ENCODE measurements at regions not wholly inside any gene's neighbourhood (a gene's known extent, or its start where the extent isn't known, plus 50 kb on each side); places are given as distances from the start of the nearest gene placed in this dataset.

DNA sequence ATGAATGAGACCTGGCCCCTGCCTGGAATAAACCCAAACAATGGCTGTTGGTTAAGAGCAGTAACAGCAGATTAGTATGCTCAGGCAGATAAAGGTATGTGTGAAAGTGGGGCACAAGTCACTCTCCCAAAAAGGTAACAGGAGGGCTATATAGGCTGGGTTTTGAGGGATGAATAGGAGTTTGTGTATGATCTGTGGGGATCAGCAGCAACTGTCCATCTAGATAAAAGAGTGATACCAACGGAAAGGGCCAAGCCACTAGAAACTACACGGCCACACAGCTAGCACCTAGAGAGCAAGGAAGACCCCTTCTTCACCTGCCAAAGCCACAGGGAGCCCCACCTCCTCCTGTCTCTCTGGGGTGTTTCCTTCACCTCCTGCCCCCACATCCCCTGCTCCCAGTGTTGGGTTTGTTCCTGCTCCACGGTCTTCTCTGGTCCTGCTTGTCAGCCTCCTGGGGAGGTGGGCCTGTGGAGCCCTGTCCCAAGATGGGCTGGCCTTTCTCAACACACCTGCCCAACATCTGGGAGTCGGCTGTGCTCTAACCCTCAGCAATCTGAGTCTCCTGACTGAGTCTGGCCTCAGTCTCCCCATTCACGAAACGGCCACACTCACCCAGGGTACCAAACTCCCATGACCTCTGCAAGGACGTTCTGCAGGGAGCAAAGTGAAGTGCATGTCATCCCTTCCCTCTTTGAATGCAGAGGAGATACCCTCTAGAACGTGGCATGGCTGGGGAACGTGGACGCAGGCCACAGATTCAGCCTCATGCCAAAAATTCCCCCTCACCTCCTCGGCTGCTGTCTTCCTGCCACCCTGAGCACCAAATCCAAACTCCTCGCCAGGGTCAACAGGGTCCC lies 108.2 kb downstream of the NCOR2 start:
- BruUV-seq (replicated peaks) = no TSS peak
- H3K27ac Mint-ChIP-seq (ENCODE audit: unreplicated experiment) = peak overlapping the region; percentile 20
- CTCF ChIA-PET = interaction anchor here (0.6 kb wide), 1 partner anchor 286 kb away, joined by 3 read pairs; no protein-coding TSS in a partner anchor
- peaks cover 77% of the 10 kb centered on the region for H3K36me3 Mint-ChIP-seq (ENCODE audit: insufficient read depth, unreplicated experiment)
- DNase-seq = no peak
- no peaks in the 10 kb centered on the region for H3K27me3 Mint-ChIP-seq (ENCODE audit: unreplicated experiment)
- no peak overlapping the region for H3K4me3 Mint-ChIP-seq (ENCODE audit: low read depth, unreplicated experiment)
- no peaks in the 10 kb centered on the region for H3K9me3 Mint-ChIP-seq (ENCODE audit: low read depth, unreplicated experiment)
- intact Hi-C loops (cut with micrococcal nuclease; ENCODE audit: unreplicated experiment) = no loop called here
- peaks cover 25% of the 10 kb centered on the region for H3K4me1 Mint-ChIP-seq (ENCODE audit: low read depth, unreplicated experiment)
- TF ChIP-seq, protein P1, sequence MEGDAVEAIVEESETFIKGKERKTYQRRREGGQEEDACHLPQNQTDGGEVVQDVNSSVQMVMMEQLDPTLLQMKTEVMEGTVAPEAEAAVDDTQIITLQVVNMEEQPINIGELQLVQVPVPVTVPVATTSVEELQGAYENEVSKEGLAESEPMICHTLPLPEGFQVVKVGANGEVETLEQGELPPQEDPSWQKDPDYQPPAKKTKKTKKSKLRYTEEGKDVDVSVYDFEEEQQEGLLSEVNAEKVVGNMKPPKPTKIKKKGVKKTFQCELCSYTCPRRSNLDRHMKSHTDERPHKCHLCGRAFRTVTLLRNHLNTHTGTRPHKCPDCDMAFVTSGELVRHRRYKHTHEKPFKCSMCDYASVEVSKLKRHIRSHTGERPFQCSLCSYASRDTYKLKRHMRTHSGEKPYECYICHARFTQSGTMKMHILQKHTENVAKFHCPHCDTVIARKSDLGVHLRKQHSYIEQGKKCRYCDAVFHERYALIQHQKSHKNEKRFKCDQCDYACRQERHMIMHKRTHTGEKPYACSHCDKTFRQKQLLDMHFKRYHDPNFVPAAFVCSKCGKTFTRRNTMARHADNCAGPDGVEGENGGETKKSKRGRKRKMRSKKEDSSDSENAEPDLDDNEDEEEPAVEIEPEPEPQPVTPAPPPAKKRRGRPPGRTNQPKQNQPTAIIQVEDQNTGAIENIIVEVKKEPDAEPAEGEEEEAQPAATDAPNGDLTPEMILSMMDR (IDR thresholded peaks at IDR 0.05; ENCODE audit: unreplicated experiment) = no peak

DNA sequence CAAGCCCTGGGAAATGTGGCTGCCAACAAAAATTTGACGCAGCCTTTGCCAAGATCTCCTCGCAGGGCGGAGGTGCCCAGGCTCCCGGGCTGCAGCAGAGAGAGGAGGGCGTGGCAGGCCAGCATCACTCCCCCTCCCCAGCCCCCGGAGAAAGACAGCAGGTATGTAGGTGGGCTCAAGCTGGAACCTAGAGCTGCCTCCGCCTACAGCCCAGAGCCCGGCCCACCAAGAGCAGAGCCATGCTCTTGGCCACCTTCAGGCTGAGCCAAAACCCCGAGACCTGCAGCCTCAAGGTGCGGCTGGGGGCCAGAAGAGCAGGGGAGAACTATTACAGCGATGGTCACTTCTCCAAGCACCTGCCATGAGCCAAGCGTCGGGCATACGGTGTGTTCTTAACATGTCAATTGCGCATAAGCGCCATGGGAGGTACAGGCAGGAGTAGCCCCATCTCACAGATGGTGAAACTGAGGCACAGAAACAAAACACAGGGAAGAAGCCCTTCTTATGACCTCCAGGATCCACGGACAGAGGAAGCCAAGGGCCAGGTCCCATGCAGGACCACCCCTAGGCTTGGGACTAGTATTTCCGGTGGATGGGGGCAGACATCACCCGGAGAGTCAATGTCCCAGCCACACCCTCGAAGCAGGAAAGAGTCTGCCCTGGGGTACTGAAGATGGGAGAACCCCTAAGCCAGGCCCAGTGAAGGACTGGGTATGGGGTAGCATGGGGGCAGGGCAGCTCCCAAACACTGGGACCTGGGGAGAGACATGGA lies 109.0 kb downstream of the NCOR2 start:
- BruUV-seq (replicated peaks) = no TSS peak
- peaks cover 77% of the 10 kb centered on the region for H3K36me3 Mint-ChIP-seq (ENCODE audit: insufficient read depth, unreplicated experiment)
- CTCF ChIA-PET = interaction anchor here (0.6 kb wide), 1 partner anchor 287 kb away, joined by 3 read pairs; no protein-coding TSS in a partner anchor
- DNase-seq = no peak
- H3K9me3 Mint-ChIP-seq (ENCODE audit: low read depth, unreplicated experiment) = no peaks in the 10 kb centered on the region
- no peak overlapping the region for H3K27ac Mint-ChIP-seq (ENCODE audit: unreplicated experiment)
- peaks cover 32% of the 10 kb centered on the region for H3K4me1 Mint-ChIP-seq (ENCODE audit: low read depth, unreplicated experiment)
- no peak overlapping the region for H3K4me3 Mint-ChIP-seq (ENCODE audit: low read depth, unreplicated experiment)
- no peaks in the 10 kb centered on the region for H3K27me3 Mint-ChIP-seq (ENCODE audit: unreplicated experiment)
- intact Hi-C loops (cut with micrococcal nuclease; ENCODE audit: unreplicated experiment) = no loop called here
- TF ChIP-seq, protein P1 (IDR thresholded peaks at IDR 0.05; ENCODE audit: unreplicated experiment) = no peak

DNA sequence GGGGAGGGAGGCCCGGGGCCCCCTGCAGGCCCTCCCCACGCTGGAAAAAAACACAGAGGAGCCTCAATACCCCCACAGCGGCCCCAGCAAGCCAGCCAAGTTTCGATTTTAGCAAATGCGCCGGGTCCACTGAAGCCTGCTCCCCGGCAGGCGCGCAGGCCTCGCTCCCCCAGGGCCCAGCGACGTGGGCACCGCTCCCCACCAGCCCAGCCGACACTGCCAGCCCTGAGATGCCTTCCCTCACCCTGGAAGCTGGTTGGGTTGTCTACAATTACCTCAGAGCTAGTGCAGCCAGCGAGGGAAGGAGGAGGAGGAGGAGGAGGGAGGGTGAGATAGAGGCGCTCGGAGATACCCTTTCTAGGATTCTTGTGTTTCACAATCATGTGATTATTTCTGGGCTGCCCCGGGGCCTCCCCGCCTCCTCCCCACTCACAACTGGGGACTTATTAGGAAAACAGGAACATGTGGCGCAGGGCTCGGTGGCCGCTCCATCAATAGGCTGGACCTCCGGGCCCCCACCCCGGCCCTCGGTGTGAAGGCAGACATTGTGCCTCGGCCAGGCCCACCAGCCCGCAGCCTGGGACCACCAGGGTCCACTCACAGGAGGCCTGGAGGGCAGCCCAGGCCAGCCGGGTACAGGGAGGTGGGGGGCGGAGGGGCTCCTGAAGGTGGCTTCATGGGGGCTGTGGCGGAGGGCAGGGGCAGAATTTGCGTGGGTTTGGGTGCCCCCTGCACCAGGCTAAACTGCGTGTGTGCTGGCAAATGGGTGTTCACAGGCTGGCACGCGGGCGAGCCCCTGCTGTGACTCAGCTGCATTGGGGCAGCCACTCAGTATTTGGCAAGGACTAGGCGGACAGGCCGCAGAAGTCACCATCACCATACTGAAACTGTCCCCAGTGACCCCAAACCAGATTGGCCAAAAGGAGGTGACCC lies 109.9 kb downstream of the NCOR2 start:
- intact Hi-C loops (cut with micrococcal nuclease; ENCODE audit: unreplicated experiment) = no loop called here
- CTCF ChIA-PET = no interaction called here
- peaks cover 74% of the 10 kb centered on the region for H3K36me3 Mint-ChIP-seq (ENCODE audit: insufficient read depth, unreplicated experiment)

More for the DNA sequence above, 109.9 kb downstream of the NCOR2 start:
- no TSS peak for BruUV-seq (replicated peaks)
- H3K27ac Mint-ChIP-seq (ENCODE audit: unreplicated experiment) = no peak overlapping the region
- no peaks in the 10 kb centered on the region for H3K9me3 Mint-ChIP-seq (ENCODE audit: low read depth, unreplicated experiment)
- no peaks in the 10 kb centered on the region for H3K27me3 Mint-ChIP-seq (ENCODE audit: unreplicated experiment)
- DNase-seq = no peak
- TF ChIP-seq, protein P1 (IDR thresholded peaks at IDR 0.05; ENCODE audit: unreplicated experiment) = no peak
- H3K4me3 Mint-ChIP-seq (ENCODE audit: low read depth, unreplicated experiment) = no peak overlapping the region
- peaks cover 32% of the 10 kb centered on the region for H3K4me1 Mint-ChIP-seq (ENCODE audit: low read depth, unreplicated experiment)
